Brain microvascular endothelial cell (primary cell): ENCODE measurements at regions not wholly inside any gene's neighbourhood (a gene's known extent, or its start where the extent isn't known, plus 50 kb on each side); places are given as distances from the start of the nearest gene placed in this dataset.

Experiments used
- DNase-seq: peaks from one replicate; pipeline ENCODE4 v3.0.0-alpha.2; 2020
- H3K27ac ChIP-seq: fragments of 250-450 bp; sonication (Bioruptor Pico); 2 replicates; pipeline ENCODE4 v1.5.1; 2020; ENCODE audit warnings: mild to moderate bottlenecking, moderate library complexity
- H3K27me3 ChIP-seq: fragments of 250-450 bp; sonication (Bioruptor Pico); replicated peaks from 2 replicates; pipeline ENCODE4 v1.5.1; 2020; ENCODE audit warnings: mild to moderate bottlenecking
- H3K36me3 ChIP-seq: fragments of 250-450 bp; sonication (Bioruptor Pico); replicated peaks from 2 replicates; pipeline ENCODE4 v1.5.1; 2020; ENCODE audit warnings: mild to moderate bottlenecking
- H3K4me3 ChIP-seq: 2 replicates; pipeline ENCODE4 v1.5.1; 2011; ENCODE audit warnings: low read depth, mild to moderate bottlenecking, control low read depth, low read length, moderate library complexity
- in situ Hi-C: cut with HindIII; loops from 2 replicates; pipeline ENCODE4 v1.10.0; 2017; ENCODE audit warnings: low sequenced_read_pairs, low pct_ligation_motif_present
- TF ChIP-seq, protein P1 (sequence below): IDR thresholded peaks from 2 replicates; pipeline ENCODE4 v1.5.1; 2011; ENCODE audit warnings: low read depth, mild to moderate bottlenecking, moderate library complexity, low read length, control low read depth, inconsistent platforms; ENCODE audit errors: missing control alignments

DNA sequence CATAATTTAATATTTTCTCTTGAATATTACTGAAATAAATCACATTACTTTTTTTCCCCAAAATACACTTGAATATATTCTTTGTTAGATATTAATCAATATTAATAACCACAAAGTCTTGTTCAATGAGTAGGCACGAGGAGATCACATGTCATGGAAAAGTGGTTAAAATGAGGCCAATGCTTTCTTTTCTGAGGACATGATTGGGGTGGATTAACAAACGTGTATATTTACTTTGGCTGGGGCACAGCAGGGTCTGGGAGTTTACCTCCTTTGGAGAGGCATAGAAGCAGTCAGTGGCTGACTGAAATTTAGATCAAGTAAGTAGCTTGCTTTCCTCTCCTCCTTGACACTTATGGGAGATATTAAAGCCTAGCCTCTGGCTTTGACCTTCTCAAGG, 664.3 kb upstream of the B3GALT2 start:
- in situ Hi-C loops = no loop called here
- Histone ChIP-seq H3K27me3 (no peaks in the 10 kb centered on the region), H3K36me3 (no peaks in the 10 kb centered on the region), H3K27ac (no peak overlapping the region), H3K4me3 (no peak overlapping the region)
- DNase-seq = no peak
- TF ChIP-seq, protein P1, sequence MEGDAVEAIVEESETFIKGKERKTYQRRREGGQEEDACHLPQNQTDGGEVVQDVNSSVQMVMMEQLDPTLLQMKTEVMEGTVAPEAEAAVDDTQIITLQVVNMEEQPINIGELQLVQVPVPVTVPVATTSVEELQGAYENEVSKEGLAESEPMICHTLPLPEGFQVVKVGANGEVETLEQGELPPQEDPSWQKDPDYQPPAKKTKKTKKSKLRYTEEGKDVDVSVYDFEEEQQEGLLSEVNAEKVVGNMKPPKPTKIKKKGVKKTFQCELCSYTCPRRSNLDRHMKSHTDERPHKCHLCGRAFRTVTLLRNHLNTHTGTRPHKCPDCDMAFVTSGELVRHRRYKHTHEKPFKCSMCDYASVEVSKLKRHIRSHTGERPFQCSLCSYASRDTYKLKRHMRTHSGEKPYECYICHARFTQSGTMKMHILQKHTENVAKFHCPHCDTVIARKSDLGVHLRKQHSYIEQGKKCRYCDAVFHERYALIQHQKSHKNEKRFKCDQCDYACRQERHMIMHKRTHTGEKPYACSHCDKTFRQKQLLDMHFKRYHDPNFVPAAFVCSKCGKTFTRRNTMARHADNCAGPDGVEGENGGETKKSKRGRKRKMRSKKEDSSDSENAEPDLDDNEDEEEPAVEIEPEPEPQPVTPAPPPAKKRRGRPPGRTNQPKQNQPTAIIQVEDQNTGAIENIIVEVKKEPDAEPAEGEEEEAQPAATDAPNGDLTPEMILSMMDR = no peak

DNA sequence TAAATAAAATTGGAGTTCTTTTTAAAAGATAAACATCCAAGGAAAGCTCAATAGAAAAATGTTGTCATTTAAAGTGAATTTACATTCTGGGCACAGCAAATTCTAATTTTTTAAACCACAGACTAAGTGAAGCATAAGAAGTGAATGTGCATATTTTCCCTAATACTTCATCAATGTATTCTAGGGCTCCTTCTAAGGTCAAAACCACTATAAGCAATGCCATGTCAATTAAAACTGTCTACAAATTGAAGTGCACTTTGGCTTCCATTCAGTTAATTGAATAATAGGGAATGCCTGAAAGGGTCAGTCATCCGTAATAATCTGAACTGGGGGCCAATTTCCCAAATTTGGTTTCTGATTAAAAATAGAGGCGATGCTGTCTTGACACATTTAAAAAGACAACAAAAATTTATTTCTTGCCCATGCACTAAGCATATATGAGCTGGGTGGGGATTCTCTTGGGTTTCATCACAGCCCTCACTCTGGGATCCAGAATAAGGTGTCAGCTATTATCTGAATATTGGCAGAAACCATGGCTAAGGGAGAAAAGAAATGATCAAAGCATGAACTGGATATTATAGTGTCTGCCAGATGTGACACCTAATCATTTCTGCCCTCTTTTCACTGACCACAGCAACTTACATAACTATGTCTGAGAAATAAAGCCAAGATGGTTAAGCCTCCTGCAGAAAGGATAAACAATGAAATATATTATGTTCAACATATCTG, 660.6 kb upstream of the B3GALT2 start:
- H3K36me3 ChIP-seq = no peaks in the 10 kb centered on the region
- in situ Hi-C loops = no loop called here
- H3K4me3 ChIP-seq = no peak overlapping the region
- no peaks in the 10 kb centered on the region for H3K27me3 ChIP-seq
- TF ChIP-seq, protein P1 = no peak
- no peak for DNase-seq
- no peak overlapping the region for H3K27ac ChIP-seq

DNA sequence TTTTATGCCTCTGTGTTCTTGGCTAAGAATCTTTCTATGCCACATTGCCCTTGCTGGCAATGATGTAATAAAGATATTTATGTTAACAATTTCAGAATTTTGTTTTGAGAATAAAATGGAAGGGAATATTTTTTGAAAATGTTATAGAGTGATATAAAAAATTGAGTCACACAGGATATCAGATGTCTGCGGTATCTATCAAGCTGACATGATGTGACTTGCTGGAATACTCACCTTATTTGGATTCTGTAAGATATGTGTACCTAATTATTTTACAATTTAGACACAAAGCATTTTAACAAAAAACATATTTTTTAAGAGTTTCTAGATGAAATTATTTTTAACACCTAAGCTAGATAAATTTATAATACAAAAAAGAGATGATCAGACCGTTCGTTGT, 660.0 kb upstream of the B3GALT2 start:
- no peaks in the 10 kb centered on the region for H3K36me3 ChIP-seq
- no peaks in the 10 kb centered on the region for H3K27me3 ChIP-seq
- TF ChIP-seq, protein P1 = no peak
- H3K27ac ChIP-seq = no peak overlapping the region
- DNase-seq = no peak
- no peak overlapping the region for H3K4me3 ChIP-seq
- in situ Hi-C loops = no loop called here

DNA sequence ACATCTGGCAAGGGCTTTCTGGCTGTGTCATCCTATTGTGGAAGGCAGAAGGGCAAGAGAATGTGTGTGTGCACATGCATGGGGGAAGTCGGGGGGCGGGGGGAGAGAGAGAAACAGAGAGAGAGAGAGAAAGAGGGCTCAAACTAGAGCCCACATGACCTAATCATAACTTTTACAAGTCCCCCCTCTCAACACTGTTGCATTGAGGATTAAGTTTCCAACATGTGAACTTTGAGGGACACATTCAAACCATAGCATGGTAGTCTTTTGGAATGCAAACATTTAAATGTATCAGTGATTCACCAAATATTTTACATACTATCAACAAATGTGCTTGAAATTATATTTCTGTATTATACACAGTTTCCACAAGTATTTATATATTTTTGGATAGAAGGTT, 655.4 kb upstream of the B3GALT2 start:
- H3K27ac ChIP-seq = no peak overlapping the region
- in situ Hi-C loops = no loop called here
- H3K4me3 ChIP-seq = no peak overlapping the region
- no peak for DNase-seq
- no peaks in the 10 kb centered on the region for H3K27me3 ChIP-seq
- no peaks in the 10 kb centered on the region for H3K36me3 ChIP-seq
- TF ChIP-seq, protein P1 = no peak

DNA sequence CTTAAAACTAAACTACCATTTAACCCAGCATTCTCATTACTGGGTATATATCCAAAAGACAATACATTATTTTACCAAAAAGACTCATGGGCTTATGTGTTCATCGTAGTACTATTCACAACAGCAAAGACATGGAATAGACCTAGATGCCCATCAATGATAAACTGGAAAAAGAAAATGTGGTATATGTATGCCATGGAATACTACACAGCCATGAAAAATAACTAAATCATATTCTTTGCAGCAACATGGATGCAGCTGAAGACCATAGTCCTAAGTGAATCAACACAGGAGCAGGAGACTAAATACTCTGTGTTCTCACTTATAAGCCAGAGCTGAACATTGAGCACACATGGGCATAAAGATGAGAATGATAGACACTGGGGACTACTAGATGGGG, 645.1 kb upstream of the B3GALT2 start:
- Histone ChIP-seq H3K27me3 (no peaks in the 10 kb centered on the region), H3K27ac (no peak overlapping the region), H3K36me3 (no peaks in the 10 kb centered on the region), H3K4me3 (no peak overlapping the region)
- in situ Hi-C loops = no loop called here
- DNase-seq = no peak
- TF ChIP-seq, protein P1 = no peak

DNA sequence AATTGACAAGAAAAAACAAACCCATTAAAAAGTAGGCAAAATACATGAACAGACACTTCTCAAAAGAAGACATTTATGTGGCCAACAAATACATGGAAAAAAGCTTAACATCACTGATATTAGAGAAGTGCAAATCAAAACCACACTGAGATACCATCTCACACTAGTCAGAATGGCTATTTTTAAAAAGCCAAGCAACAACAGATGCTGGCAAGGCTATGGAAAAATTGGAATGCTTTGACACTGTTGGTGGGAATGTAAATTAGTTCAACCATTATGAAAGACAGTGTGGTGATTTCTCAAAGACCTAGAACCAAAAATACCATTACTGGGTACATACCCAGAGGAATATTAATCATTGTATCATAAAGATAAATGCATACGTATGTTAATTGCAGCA, 641.1 kb upstream of the B3GALT2 start:
- DNase-seq = no peak
- H3K27ac ChIP-seq = no peak overlapping the region
- no peaks in the 10 kb centered on the region for H3K36me3 ChIP-seq
- TF ChIP-seq, protein P1 = no peak
- in situ Hi-C loops = no loop called here
- no peak overlapping the region for H3K4me3 ChIP-seq
- H3K27me3 ChIP-seq = no peaks in the 10 kb centered on the region
